RWPE2 (cell line): ENCODE measurements at regions not wholly inside any gene's neighbourhood (a gene's known extent, or its start where the extent isn't known, plus 50 kb on each side); places are given as distances from the start of the nearest gene placed in this dataset.

Source experiments
- ATAC-seq: fragments of 200-7000 bp; cut with Tn5 transposase; 3 replicates; pipeline ENCODE4 v1.9.1; 2021; ENCODE audit warnings: low read depth
- DNase-seq: peaks from one replicate; pipeline ENCODE4 v3.0.0-alpha.2; 2020; ENCODE audit warnings: low spot score
- H3K27ac ChIP-seq: fragments of 450-650 bp; 2 replicates; pipeline ENCODE4 v1.5.1; 2017; ENCODE audit warnings: mild to moderate bottlenecking; ENCODE audit not compliant: poor library complexity, severe bottlenecking
- H3K27me3 ChIP-seq: fragments of 250-450 bp; sonication (Bioruptor Pico); 2 replicates; pipeline ENCODE4 v1.5.1; 2021; ENCODE audit warnings: mild to moderate bottlenecking, moderate library complexity; ENCODE audit not compliant: insufficient read depth, poor library complexity, severe bottlenecking
- H3K36me3 ChIP-seq: fragments of 250-450 bp; sonication (Bioruptor Pico); 2 replicates; pipeline ENCODE4 v1.5.1; 2020; ENCODE audit warnings: low read depth, mild to moderate bottlenecking, moderate library complexity
- H3K4me1 ChIP-seq: fragments of 250-450 bp; sonication (Bioruptor Pico); 2 replicates; pipeline ENCODE4 v1.5.1; 2021; ENCODE audit warnings: mild to moderate bottlenecking, moderate library complexity; ENCODE audit not compliant: insufficient read depth, poor library complexity, severe bottlenecking
- H3K4me3 ChIP-seq: fragments of 250-450 bp; sonication (Bioruptor Pico); 2 replicates; pipeline ENCODE4 v1.5.1; 2021; ENCODE audit warnings: mild to moderate bottlenecking, moderate library complexity; ENCODE audit not compliant: severe bottlenecking
- H3K9me3 ChIP-seq: fragments of 250-450 bp; sonication (Bioruptor Pico); 2 replicates; pipeline ENCODE4 v1.5.1; 2021; ENCODE audit warnings: mild to moderate bottlenecking, moderate library complexity; ENCODE audit not compliant: severe bottlenecking
- CTCF ChIP-seq: fragments of 450-650 bp; IDR thresholded peaks from one replicate; pipeline ENCODE4 v1.5.1; 2017; ENCODE audit warnings: mild to moderate bottlenecking, moderate library complexity; ENCODE audit not compliant: poor library complexity, severe bottlenecking

GRCh38 chr11:69385144-69385820, 91.3 kb downstream of the MYEOV start:
- H3K4me1 ChIP-seq, result no peaks in the 10 kb centered on the region
- no peak overlapping the region for H3K4me3 ChIP-seq
- no peak for DNase-seq
- H3K36me3 ChIP-seq, result no peaks in the 10 kb centered on the region
- TF ChIP-seq CTCF, result no peak
- H3K27me3 ChIP-seq, result no peaks in the 10 kb centered on the region
- ATAC-seq, result no peak
- no peaks in the 10 kb centered on the region for H3K9me3 ChIP-seq
- H3K27ac ChIP-seq, result no peak overlapping the region

GRCh38 chr11:69385832-69386427, 92.0 kb downstream of the MYEOV start:
- TF ChIP-seq CTCF, result no peak
- ATAC-seq (no peak), DNase-seq (no peak)
- H3K36me3 ChIP-seq, result no peaks in the 10 kb centered on the region
- H3K27ac ChIP-seq, result no peak overlapping the region
- H3K27me3 ChIP-seq, result no peaks in the 10 kb centered on the region
- no peaks in the 10 kb centered on the region for H3K9me3 ChIP-seq
- no peak overlapping the region for H3K4me3 ChIP-seq
- H3K4me1 ChIP-seq, result no peaks in the 10 kb centered on the region

GRCh38 chr11:69386594-69387408, 92.8 kb downstream of the MYEOV start:
- no peaks in the 10 kb centered on the region for H3K9me3 ChIP-seq

GRCh38 chr11:69387409-69387885, 93.5 kb downstream of the MYEOV start:
- no peaks in the 10 kb centered on the region for H3K27me3 ChIP-seq
- DNase-seq (no peak), ATAC-seq (no peak)
- TF ChIP-seq CTCF, result no peak
- H3K4me3 ChIP-seq, result no peak overlapping the region
- H3K36me3 ChIP-seq, result no peaks in the 10 kb centered on the region
- no peak overlapping the region for H3K27ac ChIP-seq
- no peaks in the 10 kb centered on the region for H3K4me1 ChIP-seq
- no peaks in the 10 kb centered on the region for H3K9me3 ChIP-seq

More at GRCh38 chr11:69386594-69387408, 92.8 kb downstream of the MYEOV start:
- Histone ChIP-seq H3K36me3 (no peaks in the 10 kb centered on the region), H3K4me1 (no peaks in the 10 kb centered on the region), H3K27ac (no peak overlapping the region), H3K27me3 (no peaks in the 10 kb centered on the region), H3K4me3 (no peak overlapping the region)
- no peak for TF ChIP-seq CTCF
- ATAC-seq, result no peak
- DNase-seq, result no peak
